CD8-positive, alpha-beta memory T cell (primary cell): ENCODE measurements at regions not wholly inside any gene's neighbourhood (a gene's known extent, or its start where the extent isn't known, plus 50 kb on each side); places are given as distances from the start of the nearest gene placed in this dataset.

Source experiments
- CTCF ChIA-PET: fragments of 350-600 bp; sonication (Branson Sonifier 250); formaldehyde crosslinking; loops from one replicate; lab custom pipeline; 2021; ENCODE audit warnings: antibody characterized with exemption; lab: Charles Lee
- POLR2A ChIA-PET: fragments of 350-600 bp; sonication (Branson Sonifier 250); formaldehyde crosslinking; loops from one replicate; lab custom pipeline; 2021; ENCODE audit warnings: antibody characterized with exemption; lab: Charles Lee
- DNase-seq, 5 donors: peaks; one replicate each; pipeline versions ENCODE4 v3.0.0 to v3.0.0-alpha.2; 2020 to 2022; ENCODE audit warnings: mixed read lengths in 1 of 5
- H3K27ac ChIP-seq: one replicate; pipeline ENCODE4 v1.7.0; 2013; ENCODE audit warnings: low read depth, mild to moderate bottlenecking, low read length, moderate library complexity
- H3K27me3 ChIP-seq: 2 replicates; pipeline ENCODE4 v1.7.0; 2013; ENCODE audit warnings: low read length, mild to moderate bottlenecking; ENCODE audit not compliant: insufficient read depth, poor library complexity, severe bottlenecking
- H3K36me3 ChIP-seq: 2 replicates; pipeline ENCODE4 v1.7.0; 2013; ENCODE audit warnings: mild to moderate bottlenecking, low read length, moderate library complexity; ENCODE audit not compliant: insufficient read depth
- H3K4me1 ChIP-seq: 2 replicates; pipeline ENCODE4 v1.7.0; 2013; ENCODE audit warnings: mild to moderate bottlenecking, low read length, moderate library complexity; ENCODE audit not compliant: insufficient read depth
- H3K4me3 ChIP-seq: 2 replicates; pipeline ENCODE4 v1.7.0; 2013; ENCODE audit warnings: mild to moderate bottlenecking, low read length
- H3K9me3 ChIP-seq: 2 replicates; pipeline ENCODE4 v1.7.0; 2013; ENCODE audit warnings: mild to moderate bottlenecking, low read length
- H3K27ac Mint-ChIP-seq, 8 donors: one replicate each; pipeline ENCODE4 v1.8.0; 2020 to 2021; ENCODE audit warnings: mixed read lengths in 8 of 8, mild to moderate bottlenecking in 6 of 8, inconsistent platforms in 3 of 8, moderate library complexity in 3 of 8
- H3K27me3 Mint-ChIP-seq, 2 donors: one replicate each; pipeline ENCODE4 v1.8.0; 2020 to 2021; ENCODE audit warnings: mixed read lengths in 2 of 2, mild to moderate bottlenecking in 1 of 2, moderate library complexity in 1 of 2
- H3K36me3 Mint-ChIP-seq, 3 donors: one replicate each; pipeline ENCODE4 v1.8.0; 2020 to 2021; ENCODE audit warnings: mixed read lengths in 3 of 3, inconsistent platforms in 1 of 3, mild to moderate bottlenecking in 1 of 3
- H3K4me1 Mint-ChIP-seq, 3 donors: one replicate each; pipeline ENCODE4 v1.8.0; 2020 to 2021; ENCODE audit warnings: mixed read lengths in 3 of 3, inconsistent platforms in 1 of 3, mild to moderate bottlenecking in 1 of 3
- H3K4me3 Mint-ChIP-seq, 7 donors: one replicate each; pipeline ENCODE4 v1.8.0; 2020 to 2021; ENCODE audit warnings: mixed read lengths in 7 of 7, mild to moderate bottlenecking in 6 of 7, moderate library complexity in 4 of 7, inconsistent platforms in 2 of 7
- H3K9me3 Mint-ChIP-seq, 5 donors: one replicate each; pipeline ENCODE4 v1.8.0; 2020 to 2022; ENCODE audit warnings: mixed read lengths in 5 of 5, mild to moderate bottlenecking in 3 of 5, moderate library complexity in 2 of 5, inconsistent platforms in 1 of 5

DNA sequence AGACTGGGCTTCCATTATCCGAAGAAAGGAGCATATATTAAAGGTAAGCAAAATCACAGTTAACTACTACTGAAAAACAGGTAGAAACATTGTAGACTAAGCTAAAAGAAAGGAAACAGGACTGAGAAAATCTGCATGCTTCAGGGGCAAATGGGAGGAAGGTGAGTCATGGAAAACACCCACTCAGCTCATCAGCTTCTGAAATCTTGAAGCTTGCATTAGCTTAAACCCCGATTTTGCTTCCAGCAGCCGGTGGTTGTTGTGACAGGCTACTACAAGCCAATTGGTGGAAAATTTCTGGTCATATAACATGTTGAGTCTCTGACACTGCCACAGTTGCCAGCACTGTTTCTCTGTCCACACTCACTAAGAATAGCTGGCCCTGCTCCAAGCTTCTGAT lies 179.6 kb upstream of the PUM3 start:
- CTCF ChIA-PET, result no interaction called here
- Histone ChIP-seq H3K36me3 (no peaks in the 10 kb centered on the region), H3K9me3 (no peaks in the 10 kb centered on the region), H3K27ac (no peak overlapping the region), H3K4me1 (no peaks in the 10 kb centered on the region), H3K27me3 (no peaks in the 10 kb centered on the region), H3K4me3 (no peak overlapping the region)
- no peak overlapping the region for H3K4me3 Mint-ChIP-seq
- no peaks in the 10 kb centered on the region for H3K9me3 Mint-ChIP-seq
- peaks cover 5 to 14% of the 10 kb centered on the region in 2 donors for H3K27me3 Mint-ChIP-seq
- H3K36me3 Mint-ChIP-seq, result no peaks in the 10 kb centered on the region
- no peaks in the 10 kb centered on the region for H3K4me1 Mint-ChIP-seq
- no peak for DNase-seq
- H3K27ac Mint-ChIP-seq, result no peak overlapping the region
- POLR2A ChIA-PET, result no interaction called here

GRCh38 chr9:3018691-3019230 lies 174.9 kb upstream of the PUM3 start:
- Histone ChIP-seq H3K4me1 (no peaks in the 10 kb centered on the region), H3K36me3 (no peaks in the 10 kb centered on the region), H3K27ac (no peak overlapping the region), H3K4me3 (no peak overlapping the region), H3K27me3 (no peaks in the 10 kb centered on the region), H3K9me3 (no peaks in the 10 kb centered on the region)
- CTCF ChIA-PET, result no interaction called here
- H3K9me3 Mint-ChIP-seq, result no peaks in the 10 kb centered on the region
- peaks cover 5 to 14% of the 10 kb centered on the region in 2 donors for H3K27me3 Mint-ChIP-seq
- POLR2A ChIA-PET, result no interaction called here
- H3K27ac Mint-ChIP-seq, result no peak overlapping the region
- no peak for DNase-seq
- no peaks in the 10 kb centered on the region for H3K4me1 Mint-ChIP-seq
- no peak overlapping the region for H3K4me3 Mint-ChIP-seq
- H3K36me3 Mint-ChIP-seq, result no peaks in the 10 kb centered on the region

GRCh38 chr9:3018071-3018470 lies 174.2 kb upstream of the PUM3 start:
- H3K27me3 Mint-ChIP-seq, result peaks cover 5 to 14% of the 10 kb centered on the region in 2 donors
- H3K4me1 Mint-ChIP-seq, result no peaks in the 10 kb centered on the region
- Histone ChIP-seq H3K4me1 (no peaks in the 10 kb centered on the region), H3K9me3 (no peaks in the 10 kb centered on the region), H3K36me3 (no peaks in the 10 kb centered on the region), H3K4me3 (no peak overlapping the region), H3K27me3 (no peaks in the 10 kb centered on the region), H3K27ac (no peak overlapping the region)
- H3K4me3 Mint-ChIP-seq, result no peak overlapping the region
- DNase-seq, result no peak
- H3K9me3 Mint-ChIP-seq, result no peaks in the 10 kb centered on the region
- ChIA-PET POLR2A (no interaction called here), CTCF (no interaction called here)
- no peaks in the 10 kb centered on the region for H3K36me3 Mint-ChIP-seq
- H3K27ac Mint-ChIP-seq, result no peak overlapping the region

DNA sequence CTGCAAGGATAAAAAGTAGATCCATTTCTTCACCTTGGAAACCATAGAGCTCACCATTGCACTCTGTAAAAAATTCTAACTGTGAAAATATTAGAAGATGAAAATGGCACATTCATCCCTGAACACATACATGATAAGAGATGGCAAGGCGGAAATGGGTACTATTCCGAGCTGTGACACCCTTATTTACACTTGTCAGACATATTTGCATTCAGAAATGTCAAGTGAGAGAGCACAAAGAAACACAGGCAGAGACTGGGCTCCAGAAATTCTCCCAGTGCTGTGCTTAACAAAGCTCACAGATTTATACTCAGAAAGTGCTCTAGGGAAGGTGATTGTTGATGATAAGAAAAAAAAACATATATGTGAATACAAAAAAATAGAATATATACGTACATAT lies 170.3 kb upstream of the PUM3 start:
- H3K4me1 Mint-ChIP-seq, result no peaks in the 10 kb centered on the region
- ChIA-PET CTCF (no interaction called here), POLR2A (no interaction called here)
- no peak overlapping the region for H3K27ac Mint-ChIP-seq
- Histone ChIP-seq H3K4me3 (no peak overlapping the region), H3K27ac (no peak overlapping the region), H3K4me1 (no peaks in the 10 kb centered on the region), H3K27me3 (no peaks in the 10 kb centered on the region), H3K36me3 (no peaks in the 10 kb centered on the region), H3K9me3 (no peaks in the 10 kb centered on the region)
- no peak for DNase-seq
- H3K27me3 Mint-ChIP-seq, result peaks cover 0 to 1% of the 10 kb centered on the region in 2 donors
- H3K36me3 Mint-ChIP-seq, result no peaks in the 10 kb centered on the region
- peaks cover 0 to 3% (median 0%) of the 10 kb centered on the region in 5 donors for H3K9me3 Mint-ChIP-seq
- H3K4me3 Mint-ChIP-seq, result no peak overlapping the region

- Mint-ChIP-seq H3K27ac (no peak overlapping the region), H3K4me3 (no peak overlapping the region), H3K9me3 (peaks cover 0 to 3% (median 0%) of the 10 kb centered on the region in 5 donors), H3K36me3 (no peaks in the 10 kb centered on the region), H3K27me3 (peaks cover 0 to 2% of the 10 kb centered on the region in 2 donors), H3K4me1 (no peaks in the 10 kb centered on the region)
- CTCF ChIA-PET, result no interaction called here
- POLR2A ChIA-PET, result no interaction called here
- Histone ChIP-seq H3K9me3 (no peaks in the 10 kb centered on the region), H3K36me3 (no peaks in the 10 kb centered on the region), H3K27me3 (no peaks in the 10 kb centered on the region), H3K27ac (no peak overlapping the region), H3K4me1 (no peaks in the 10 kb centered on the region), H3K4me3 (no peak overlapping the region)
- no peak for DNase-seq
Observed at GRCh38 chr9:3012842-3013241, 168.9 kb upstream of the PUM3 start.

DNA sequence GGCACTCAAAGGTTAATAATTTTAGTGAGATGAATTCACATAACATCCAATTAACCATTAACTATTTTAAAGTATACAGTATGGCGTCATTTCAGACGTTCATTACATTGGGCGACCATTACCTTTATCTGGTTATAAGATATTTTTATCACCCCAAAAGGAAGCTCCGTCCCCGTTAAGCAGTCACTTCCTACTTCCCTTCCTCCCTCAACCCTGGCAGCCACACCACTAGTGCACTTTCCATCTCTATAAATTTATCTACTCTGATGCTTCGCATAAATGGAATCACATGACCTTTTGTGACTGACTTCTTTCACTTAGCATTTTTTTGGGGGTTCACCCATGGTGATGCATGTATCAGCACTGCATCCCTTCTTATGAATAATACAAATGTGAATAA lies 168.3 kb upstream of the PUM3 start:
- POLR2A ChIA-PET, result no interaction called here
- H3K27me3 Mint-ChIP-seq, result peaks cover 0 to 2% of the 10 kb centered on the region in 2 donors
- Histone ChIP-seq H3K27ac (no peak overlapping the region), H3K4me1 (no peaks in the 10 kb centered on the region), H3K27me3 (no peaks in the 10 kb centered on the region), H3K9me3 (no peaks in the 10 kb centered on the region), H3K36me3 (no peaks in the 10 kb centered on the region), H3K4me3 (no peak overlapping the region)
- no peaks in the 10 kb centered on the region for H3K4me1 Mint-ChIP-seq
- no peak overlapping the region for H3K27ac Mint-ChIP-seq
- CTCF ChIA-PET, result interaction anchor here (0.6 kb wide), 1 partner anchor 20 kb away, joined by 3 read pairs; no protein-coding TSS in a partner anchor
- no peak for DNase-seq
- H3K36me3 Mint-ChIP-seq, result no peaks in the 10 kb centered on the region
- peaks cover 0 to 3% (median 0%) of the 10 kb centered on the region in 5 donors for H3K9me3 Mint-ChIP-seq
- H3K4me3 Mint-ChIP-seq, result no peak overlapping the region

- Histone ChIP-seq H3K4me1 (no peaks in the 10 kb centered on the region), H3K27ac (no peak overlapping the region), H3K36me3 (no peaks in the 10 kb centered on the region), H3K4me3 (no peak overlapping the region), H3K27me3 (no peaks in the 10 kb centered on the region), H3K9me3 (no peaks in the 10 kb centered on the region)
- H3K4me3 Mint-ChIP-seq, result no peak overlapping the region
- ChIA-PET CTCF (no interaction called here), POLR2A (no interaction called here)
- DNase-seq, result no peak
- no peak overlapping the region for H3K27ac Mint-ChIP-seq
- no peaks in the 10 kb centered on the region for H3K36me3 Mint-ChIP-seq
- H3K27me3 Mint-ChIP-seq, result peaks cover 4 to 16% of the 10 kb centered on the region in 2 donors
- peaks cover 0 to 6% (median 0%) of the 10 kb centered on the region in 5 donors for H3K9me3 Mint-ChIP-seq
- no peaks in the 10 kb centered on the region for H3K4me1 Mint-ChIP-seq
Observed at GRCh38 chr9:3008091-3008490, 164.2 kb upstream of the PUM3 start.

DNA sequence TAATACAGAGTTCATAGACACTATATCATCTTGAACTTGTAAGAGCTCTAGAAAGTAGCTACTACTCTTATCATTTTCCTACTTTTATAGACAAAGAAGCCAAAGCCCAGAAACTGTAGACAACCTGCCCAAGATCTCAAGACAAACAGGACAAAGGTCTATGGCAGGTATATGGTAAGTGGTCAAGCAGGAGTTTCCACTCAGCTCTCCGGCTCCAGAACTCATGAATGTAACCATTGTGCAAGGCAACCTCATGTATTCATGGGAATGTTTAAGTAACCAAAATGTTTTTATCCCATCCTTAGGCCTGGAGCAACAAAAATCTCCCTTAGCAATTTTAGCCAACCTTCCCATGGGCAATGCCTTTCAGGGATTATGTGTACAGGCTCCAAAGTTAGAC lies 163.4 kb upstream of the PUM3 start:
- no peak overlapping the region for H3K4me3 Mint-ChIP-seq
- no peaks in the 10 kb centered on the region for H3K27me3 ChIP-seq
- H3K27ac ChIP-seq, result no peak overlapping the region
- no peaks in the 10 kb centered on the region for H3K4me1 Mint-ChIP-seq
- H3K9me3 ChIP-seq, result no peaks in the 10 kb centered on the region
- no peak for DNase-seq
- CTCF ChIA-PET, result no interaction called here
- H3K36me3 Mint-ChIP-seq, result no peaks in the 10 kb centered on the region
- POLR2A ChIA-PET, result no interaction called here
- H3K4me3 ChIP-seq, result no peak overlapping the region
- H3K36me3 ChIP-seq, result no peaks in the 10 kb centered on the region
- peaks cover 5 to 16% of the 10 kb centered on the region in 2 donors for H3K27me3 Mint-ChIP-seq
- peaks cover 0 to 7% (median 0%) of the 10 kb centered on the region in 5 donors for H3K9me3 Mint-ChIP-seq
- no peak overlapping the region for H3K27ac Mint-ChIP-seq
- H3K4me1 ChIP-seq, result no peaks in the 10 kb centered on the region
